Bronchial epithelial cell (primary cell): ENCODE measurements at regions not wholly inside any gene's neighbourhood (a gene's known extent, or its start where the extent isn't known, plus 50 kb on each side); places are given as distances from the start of the nearest gene placed in this dataset.
A peak's percentile ranks its signal among the peaks of the same experiment; 100 is the strongest.

Source experiments
- DNase-seq: peaks from one replicate; pipeline ENCODE4 v3.0.0-alpha.2; 2010; ENCODE audit warnings: low read depth
- FAIRE-seq: peaks from 2 replicates; lab custom pipeline; 2011; peaks lifted over from hg19 to GRCh38; lab: Jason Lieb, UNC
- H3K27me3 ChIP-seq: 2 replicates; pipeline ENCODE4 v1.5.1; 2011; ENCODE audit warnings: low read length; ENCODE audit not compliant: control insufficient read depth, insufficient read depth
- H3K36me3 ChIP-seq: 2 replicates; pipeline ENCODE4 v1.5.1; 2011; ENCODE audit warnings: low read length; ENCODE audit not compliant: control insufficient read depth, insufficient read depth
- H3K4me3 ChIP-seq: 2 replicates; pipeline ENCODE4 v1.5.1; 2011; ENCODE audit warnings: mild to moderate bottlenecking, low read depth, low read length, control low read depth
- TF ChIP-seq, protein P1 (sequence below): IDR thresholded peaks from 2 replicates; pipeline ENCODE4 v1.5.1; 2011; ENCODE audit warnings: mild to moderate bottlenecking, moderate library complexity, low read length, control low read depth, inconsistent platforms; ENCODE audit not compliant: insufficient read depth, severe bottlenecking

GRCh38 chr17:71730871-71731270 is 389.9 kb upstream of the SOX9 start:
- TF ChIP-seq, protein P1, sequence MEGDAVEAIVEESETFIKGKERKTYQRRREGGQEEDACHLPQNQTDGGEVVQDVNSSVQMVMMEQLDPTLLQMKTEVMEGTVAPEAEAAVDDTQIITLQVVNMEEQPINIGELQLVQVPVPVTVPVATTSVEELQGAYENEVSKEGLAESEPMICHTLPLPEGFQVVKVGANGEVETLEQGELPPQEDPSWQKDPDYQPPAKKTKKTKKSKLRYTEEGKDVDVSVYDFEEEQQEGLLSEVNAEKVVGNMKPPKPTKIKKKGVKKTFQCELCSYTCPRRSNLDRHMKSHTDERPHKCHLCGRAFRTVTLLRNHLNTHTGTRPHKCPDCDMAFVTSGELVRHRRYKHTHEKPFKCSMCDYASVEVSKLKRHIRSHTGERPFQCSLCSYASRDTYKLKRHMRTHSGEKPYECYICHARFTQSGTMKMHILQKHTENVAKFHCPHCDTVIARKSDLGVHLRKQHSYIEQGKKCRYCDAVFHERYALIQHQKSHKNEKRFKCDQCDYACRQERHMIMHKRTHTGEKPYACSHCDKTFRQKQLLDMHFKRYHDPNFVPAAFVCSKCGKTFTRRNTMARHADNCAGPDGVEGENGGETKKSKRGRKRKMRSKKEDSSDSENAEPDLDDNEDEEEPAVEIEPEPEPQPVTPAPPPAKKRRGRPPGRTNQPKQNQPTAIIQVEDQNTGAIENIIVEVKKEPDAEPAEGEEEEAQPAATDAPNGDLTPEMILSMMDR = no peak
- DNase-seq (no peak), FAIRE-seq (no peak)
- Histone ChIP-seq H3K27me3 (no peaks in the 10 kb centered on the region), H3K4me3 (no peak overlapping the region), H3K36me3 (no peaks in the 10 kb centered on the region)

DNA sequence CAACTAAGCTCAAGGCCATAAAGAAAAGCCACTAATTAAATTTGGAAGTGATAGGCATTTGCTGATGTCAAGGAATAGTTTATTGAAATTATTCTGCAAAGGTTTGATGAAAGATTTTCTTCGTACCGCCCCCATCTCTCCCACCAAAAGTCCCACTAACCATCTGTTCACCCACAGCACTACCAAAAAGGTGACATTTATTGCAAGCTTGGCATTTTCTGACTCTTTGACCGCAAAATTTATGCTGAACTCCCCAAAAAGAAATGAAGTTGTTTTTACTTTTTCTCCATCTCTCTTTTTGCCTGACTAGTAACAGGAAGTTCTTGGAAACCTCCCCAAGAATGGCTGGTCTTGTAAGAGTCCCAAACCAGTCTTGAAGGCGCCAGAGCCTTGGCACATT is 384.9 kb upstream of the SOX9 start:
- H3K27me3 ChIP-seq = no peaks in the 10 kb centered on the region
- TF ChIP-seq, protein P1 = no peak
- no peak for FAIRE-seq
- no peak overlapping the region for H3K4me3 ChIP-seq
- no peak for DNase-seq
- no peaks in the 10 kb centered on the region for H3K36me3 ChIP-seq

DNA sequence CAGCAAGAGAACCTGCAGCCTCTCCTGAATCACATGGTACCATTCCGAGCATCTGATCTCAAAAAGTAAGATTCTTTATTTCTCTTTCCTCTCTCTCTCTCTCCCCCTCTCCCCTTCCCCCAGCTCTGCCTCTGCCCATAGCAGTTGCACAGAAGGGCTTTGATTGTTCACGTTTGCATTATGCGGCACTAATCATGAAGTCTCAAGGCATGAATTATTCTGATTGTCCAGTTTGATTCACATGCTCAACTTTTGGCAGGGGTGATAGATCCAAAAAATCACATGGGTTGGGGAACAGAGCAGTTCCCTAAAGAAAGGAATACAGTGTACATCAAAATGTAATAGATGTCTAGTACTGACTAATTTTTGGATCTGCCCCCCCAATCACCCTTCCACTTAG is 380.0 kb upstream of the SOX9 start:
- TF ChIP-seq, protein P1 = no peak
- no peak for DNase-seq
- H3K27me3 ChIP-seq = no peaks in the 10 kb centered on the region
- FAIRE-seq = no peak
- H3K36me3 ChIP-seq = no peaks in the 10 kb centered on the region
- H3K4me3 ChIP-seq = no peak overlapping the region

- DNase-seq (peak; percentile 59), FAIRE-seq (no peak)
- H3K36me3 ChIP-seq = no peaks in the 10 kb centered on the region
- TF ChIP-seq, protein P1 = no peak
- H3K4me3 ChIP-seq = no peak overlapping the region
- no peaks in the 10 kb centered on the region for H3K27me3 ChIP-seq
Measured at GRCh38 chr17:71741836-71742235, 379.0 kb upstream of the SOX9 start.

- Histone ChIP-seq H3K27me3 (no peaks in the 10 kb centered on the region), H3K4me3 (no peak overlapping the region), H3K36me3 (no peaks in the 10 kb centered on the region)
- FAIRE-seq = no peak
- no peak for DNase-seq
- TF ChIP-seq, protein P1 = no peak
Measured at GRCh38 chr17:71748872-71749271, 371.9 kb upstream of the SOX9 start.

DNA sequence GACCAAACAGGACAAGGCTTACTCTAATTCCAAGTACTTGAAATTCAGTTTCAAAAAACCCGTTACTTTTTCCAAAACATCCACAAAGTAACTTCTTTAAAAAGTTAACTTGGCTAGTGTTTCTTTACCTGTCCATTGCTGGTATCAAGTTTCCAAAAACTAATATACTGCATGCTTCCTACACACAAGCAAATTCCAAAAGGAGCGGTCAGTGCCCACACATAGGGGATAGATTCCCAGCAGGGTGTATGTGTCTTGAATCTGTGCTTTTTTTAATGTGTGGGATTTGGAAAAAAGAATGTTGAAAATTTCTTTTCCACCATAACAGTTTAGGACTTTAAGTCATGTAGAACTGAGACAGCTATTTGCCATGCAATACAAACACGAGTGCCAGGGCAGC is 367.8 kb upstream of the SOX9 start:
- FAIRE-seq = no peak
- no peaks in the 10 kb centered on the region for H3K27me3 ChIP-seq
- H3K4me3 ChIP-seq = no peak overlapping the region
- H3K36me3 ChIP-seq = no peaks in the 10 kb centered on the region
- TF ChIP-seq, protein P1 = no peak
- peak; percentile 26 for DNase-seq
